HCT116 (cell line): ENCODE measurements at regions not wholly inside any gene's neighbourhood (a gene's known extent, or its start where the extent isn't known, plus 50 kb on each side); places are given as distances from the start of the nearest gene placed in this dataset.

Experiments
- ATAC-seq: fragments of 200-7000 bp; cut with Tn5 transposase; 2 replicates; pipeline ENCODE4 v1.9.1; 2020; ENCODE audit warnings: mild to moderate bottlenecking, moderate library complexity
- BruUV-seq: library from RNA; stranded (reverse); fragments of 400-500 nt; replicated peaks from 2 replicates; lab custom pipeline; 2021; lab: Mats Ljungman, UMichigan
- CTCF ChIA-PET: fragments of 300-600 bp; sonication (Branson Sonifier 250); formaldehyde crosslinking; loops from one replicate; lab custom pipeline; 2021; ENCODE audit warnings: antibody characterized with exemption; lab: Charles Lee
- POLR2A ChIA-PET: fragments of 300-600, 350-600 bp; sonication (Branson Sonifier 250); formaldehyde crosslinking; loops from one replicate; lab custom pipeline; 2021; ENCODE audit warnings: antibody characterized with exemption; lab: Charles Lee
- RAD21 ChIA-PET, 2 experiments: fragments of 300-600 bp; sonication (Branson Sonifier 250); formaldehyde crosslinking; loops; one replicate each; lab custom pipeline; 2023; ENCODE audit warnings: low total read pairs in 2 of 2; ENCODE audit not compliant: uncharacterized antibody in 2 of 2, unreplicated experiment in 2 of 2, low non-redundant PET in 1 of 2; lab: Charles Lee
- DNase-seq: peaks from one replicate; pipeline ENCODE4 v3.0.0-alpha.2; 2010; ENCODE audit warnings: low read depth, low spot score
- H2AFZ ChIP-seq: fragments of 200-600 bp; shearing (Covaris generic), sonication (generic); 2 replicates; pipeline ENCODE4 v1.6.1; 2017; ENCODE audit warnings: low read depth, mixed run types, mixed read lengths, antibody characterized with exemption, low read length; ENCODE audit not compliant: poor library complexity, severe bottlenecking
- H3K27ac ChIP-seq: 2 replicates; pipeline ENCODE4 v1.5.1; 2012; ENCODE audit warnings: low read depth, low read length
- H3K27me3 ChIP-seq: fragments of 200-600 bp; sonication (generic); 2 replicates; pipeline ENCODE4 v1.6.1; 2016; ENCODE audit warnings: mixed run types, low read length, mixed read lengths; ENCODE audit not compliant: insufficient read depth
- H3K36me3 ChIP-seq, 2 experiments: fragments of 200-500 bp in 1 of 2; fragments of 200-600 bp in 1 of 2; sonication (Bioruptor generic) in 1 of 2; sonication (generic) in 1 of 2; 2 replicates each; pipeline versions ENCODE4 v1.5.1 to v1.6.1; 2014 to 2016; ENCODE audit warnings: low read length in 2 of 2, inconsistent platforms in 1 of 2, mixed read lengths in 1 of 2, mixed run types in 1 of 2; ENCODE audit not compliant: insufficient read depth in 2 of 2, control insufficient read depth in 1 of 2
- H3K4me1 ChIP-seq, 2 experiments: fragments of 200-600 bp in 1 of 2; sonication (generic) in 1 of 2; 2 replicates each; pipeline versions ENCODE4 v1.5.1 to v1.6.1; 2012 to 2017; ENCODE audit warnings: low read length in 2 of 2, inconsistent platforms in 1 of 2, mild to moderate bottlenecking in 1 of 2, mixed read lengths in 1 of 2, mixed run types in 1 of 2, moderate library complexity in 1 of 2; ENCODE audit not compliant: insufficient read depth in 2 of 2, control insufficient read depth in 1 of 2
- H3K4me2 ChIP-seq: fragments of 200-600 bp; sonication (generic); 2 replicates; pipeline ENCODE4 v1.6.1; 2017; ENCODE audit warnings: mixed run types, low read length, mixed read lengths
- H3K4me3 ChIP-seq, 2 experiments: fragments of 200-600 bp in 1 of 2; sonication (generic) in 1 of 2; replicated peaks in 1 of 2; 2 replicates each; pipeline ENCODE4 v1.5.1; 2011 to 2016; ENCODE audit warnings: low read length in 2 of 2, control low read depth in 1 of 2, low read depth in 1 of 2, mild to moderate bottlenecking in 1 of 2, mixed read lengths in 1 of 2, mixed run types in 1 of 2
- H3K79me2 ChIP-seq: fragments of 200-600 bp; sonication (generic); 2 replicates; pipeline ENCODE4 v1.6.1; 2017; ENCODE audit warnings: mild to moderate bottlenecking, mixed run types, low read length, moderate library complexity, mixed read lengths; ENCODE audit not compliant: insufficient read depth
- H3K9ac ChIP-seq: fragments of 200-600 bp; sonication (generic); 2 replicates; pipeline ENCODE4 v1.6.1; 2016; ENCODE audit warnings: low read length, mixed read lengths
- H3K9me2 ChIP-seq: fragments of 200-600 bp; sonication (generic), shearing (Covaris generic); 2 replicates; pipeline ENCODE4 v1.6.1; 2017; ENCODE audit warnings: mixed run types, mild to moderate bottlenecking, moderate library complexity; ENCODE audit not compliant: insufficient read depth
- H3K9me3 ChIP-seq, 2 experiments: fragments of 200-500 bp in 1 of 2; fragments of 200-600 bp in 1 of 2; sonication (Bioruptor generic) in 1 of 2; sonication (generic) in 1 of 2; 2 replicates each; pipeline ENCODE4 v1.6.1; 2014 to 2017; ENCODE audit warnings: low read length in 2 of 2, mixed read lengths in 2 of 2, inconsistent platforms in 1 of 2, low read depth in 1 of 2, mild to moderate bottlenecking in 1 of 2, mixed run types in 1 of 2, moderate library complexity in 1 of 2; ENCODE audit not compliant: control insufficient read depth in 1 of 2, insufficient read depth in 1 of 2
- H4K20me1 ChIP-seq: fragments of 200-600 bp; sonication (generic), shearing (Covaris generic); 2 replicates; pipeline ENCODE4 v1.6.1; 2017; ENCODE audit warnings: mixed run types, mild to moderate bottlenecking, moderate library complexity; ENCODE audit not compliant: insufficient read depth
- ATF3 ChIP-seq: IDR thresholded peaks from 2 replicates; pipeline ENCODE4 v1.6.1; 2012
- CBX3 ChIP-seq: IDR thresholded peaks from 2 replicates; pipeline ENCODE4 v1.6.1; 2012; ENCODE audit warnings: low read depth
- CEBPB ChIP-seq: IDR thresholded peaks from 2 replicates; pipeline ENCODE4 v1.6.1; 2012; ENCODE audit warnings: low read depth
- EGR1 ChIP-seq: IDR thresholded peaks from 2 replicates; pipeline ENCODE4 v1.6.1; 2012; ENCODE audit warnings: low read depth
- ELF1 ChIP-seq: IDR thresholded peaks from 2 replicates; pipeline ENCODE4 v1.6.1; 2012; ENCODE audit warnings: low read depth, borderline replicate concordance
- EZH2 ChIP-seq: fragments of 200-600 bp; sonication (generic); IDR thresholded peaks from 2 replicates; pipeline ENCODE4 v1.6.1; 2017; ENCODE audit warnings: antibody characterized with exemption, mixed run types
- EZH2phosphoT487 ChIP-seq: fragments of 200-600 bp; IDR thresholded peaks from 2 replicates; pipeline ENCODE4 v1.6.1; 2018; ENCODE audit warnings: antibody characterized with exemption, borderline replicate concordance
- FOSL1 ChIP-seq: IDR thresholded peaks from 2 replicates; pipeline ENCODE4 v1.6.1; 2012; ENCODE audit warnings: low read depth
- JUND ChIP-seq: IDR thresholded peaks from 2 replicates; pipeline ENCODE4 v1.6.1; 2012
- POLR2A ChIP-seq: IDR thresholded peaks from 2 replicates; pipeline ENCODE4 v1.7.0; 2011; ENCODE audit warnings: borderline replicate concordance; ENCODE audit not compliant: insufficient read depth, insufficient read length; ENCODE audit errors: extremely low read depth
- RAD21 ChIP-seq: IDR thresholded peaks from 2 replicates; pipeline ENCODE4 v1.6.1; 2012; ENCODE audit warnings: low read depth, mild to moderate bottlenecking
- REST ChIP-seq: IDR thresholded peaks from 2 replicates; pipeline ENCODE4 v1.6.1; 2012; ENCODE audit warnings: low read depth
- SIN3A ChIP-seq: IDR thresholded peaks from 2 replicates; pipeline ENCODE4 v1.6.1; 2012; ENCODE audit warnings: low read depth
- SP1 ChIP-seq: IDR thresholded peaks from 2 replicates; pipeline ENCODE4 v1.6.1; 2012; ENCODE audit warnings: low read depth
- SRF ChIP-seq: IDR thresholded peaks from 2 replicates; pipeline ENCODE4 v1.6.1; 2012; ENCODE audit warnings: low read depth
- TCF7L2 ChIP-seq: IDR thresholded peaks from 2 replicates; pipeline ENCODE4 v1.7.0; 2011; ENCODE audit warnings: borderline replicate concordance, inconsistent platforms; ENCODE audit not compliant: insufficient read depth, insufficient read length; ENCODE audit errors: extremely low read depth
- YY1 ChIP-seq: IDR thresholded peaks from 2 replicates; pipeline ENCODE4 v1.6.1; 2011; ENCODE audit warnings: low read length, low read depth, moderate library complexity, mild to moderate bottlenecking; ENCODE audit not compliant: insufficient replicate concordance; ENCODE audit errors: extremely low read depth
- ZFX ChIP-seq: fragments of 450-650 bp; IDR thresholded peaks from 2 replicates; pipeline ENCODE4 v1.6.1; 2017
- ZNF274 ChIP-seq: fragments of 200-500 bp; sonication (Bioruptor generic); IDR thresholded peaks from 2 replicates; pipeline ENCODE4 v1.6.1; 2014; ENCODE audit warnings: mild to moderate bottlenecking, low read depth, low read length, inconsistent platforms
- intact Hi-C: fragments of 100-400 bp; cut with micrococcal nuclease; formaldehyde crosslinking; loops from 2 replicates; pipeline ENCODE4 v1.10.0; 2022
- TF ChIP-seq, protein P1 (sequence below): IDR thresholded peaks from 2 replicates; pipeline ENCODE4 v1.6.1; 2012

- Histone ChIP-seq H3K9me3 (no peaks in the 10 kb centered on the region), H3K27ac (no peak overlapping the region), H3K36me3 (no peaks in the 10 kb centered on the region), H2AFZ (no peak overlapping the region), H3K9ac (no peak overlapping the region), H3K9me2 (no peaks in the 10 kb centered on the region), H3K4me1 (peaks cover 9% of the 10 kb centered on the region in 2 experiments), H3K4me3 (no peak overlapping the region), H3K79me2 (no peaks in the 10 kb centered on the region), H3K27me3 (no peaks in the 10 kb centered on the region), H4K20me1 (no peaks in the 10 kb centered on the region), H3K4me2 (no peak overlapping the region)
- no peak for DNase-seq
- ATAC-seq: no peak
- POLR2A ChIA-PET: no interaction called here
- TF ChIP-seq SRF: no peak
- TF ChIP-seq EZH2phosphoT487: no peak
- no peak for TF ChIP-seq ZFX
- TF ChIP-seq SP1: no peak
- no peak for TF ChIP-seq FOSL1
- no peak for TF ChIP-seq ELF1
- no peak for TF ChIP-seq YY1
- TF ChIP-seq REST: no peak
- no peak for TF ChIP-seq CEBPB
- no peak for TF ChIP-seq EZH2
- no peak for TF ChIP-seq ATF3
- TF ChIP-seq SIN3A: no peak
- no peak for TF ChIP-seq ZNF274
- TF ChIP-seq, protein P1, sequence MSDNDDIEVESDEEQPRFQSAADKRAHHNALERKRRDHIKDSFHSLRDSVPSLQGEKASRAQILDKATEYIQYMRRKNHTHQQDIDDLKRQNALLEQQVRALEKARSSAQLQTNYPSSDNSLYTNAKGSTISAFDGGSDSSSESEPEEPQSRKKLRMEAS: no peak
- TF ChIP-seq CBX3: no peak
- TF ChIP-seq POLR2A: no peak
- no peak for TF ChIP-seq JUND
- no peak for TF ChIP-seq EGR1
- TF ChIP-seq TCF7L2: no peak
- no peak for TF ChIP-seq RAD21
- BruUV-seq: no TSS peak
- intact Hi-C loops: no loop called here
- RAD21 ChIA-PET: no interaction called here
- CTCF ChIA-PET: no interaction called here
Measured at GRCh38 chr15:39299486-39300267, 281.2 kb upstream of the THBS1 start.
